Liver (tissue), 8 donors: ENCODE measurements at regions not wholly inside any gene's neighbourhood (a gene's known extent, or its start where the extent isn't known, plus 50 kb on each side); places are given as distances from the start of the nearest gene placed in this dataset.

Experiments
- DNase-seq: peaks from one replicate; pipeline ENCODE4 v3.0.0-alpha.2; 2017; ENCODE audit warnings: low spot score
- H3K27ac ChIP-seq, 2 donors: one replicate each; pipeline ENCODE4 v1.7.0; 2013; ENCODE audit warnings: inconsistent platforms in 2 of 2, low read length in 2 of 2, control low read depth in 1 of 2, low read depth in 1 of 2, mild to moderate bottlenecking in 1 of 2
- H3K27me3 ChIP-seq, 4 donors: one replicate each; pipeline versions ENCODE4 v1.6.1 to v1.7.0; 2013; ENCODE audit warnings: low read length in 3 of 4, inconsistent platforms in 1 of 4, mild to moderate bottlenecking in 1 of 4, moderate library complexity in 1 of 4; ENCODE audit not compliant: control insufficient read depth in 4 of 4, insufficient read depth in 4 of 4
- H3K36me3 ChIP-seq, 4 donors: one replicate each; pipeline versions ENCODE4 v1.6.1 to v1.7.0; 2013; ENCODE audit warnings: low read length in 3 of 4, mild to moderate bottlenecking in 3 of 4, low read depth in 1 of 4, moderate library complexity in 1 of 4; ENCODE audit not compliant: control insufficient read depth in 4 of 4, insufficient read depth in 3 of 4
- H3K4me1 ChIP-seq, 4 donors: one replicate each; pipeline versions ENCODE4 v1.6.1 to v1.7.0; 2013; ENCODE audit warnings: low read length in 3 of 4, mild to moderate bottlenecking in 3 of 4, moderate library complexity in 1 of 4; ENCODE audit not compliant: control insufficient read depth in 4 of 4, insufficient read depth in 4 of 4
- H3K4me3 ChIP-seq, 3 donors: one replicate each; pipeline versions ENCODE4 v1.6.1 to v1.7.0; 2013; ENCODE audit warnings: low read length in 3 of 3, control low read depth in 1 of 3, low read depth in 1 of 3, mild to moderate bottlenecking in 1 of 3
- H3K9ac ChIP-seq, 2 donors: one replicate each; pipeline ENCODE4 v1.7.0; 2013; ENCODE audit warnings: low read length in 2 of 2, mild to moderate bottlenecking in 2 of 2, moderate library complexity in 2 of 2, control low read depth in 1 of 2, low read depth in 1 of 2
- H3K9me3 ChIP-seq, 4 donors: one replicate each; pipeline versions ENCODE4 v1.6.1 to v1.7.0; 2013; ENCODE audit warnings: low read length in 3 of 4; ENCODE audit not compliant: control insufficient read depth in 4 of 4
- ATF3 ChIP-seq: IDR thresholded peaks from 2 replicates; pipeline ENCODE4 v1.6.1; 2016; ENCODE audit warnings: antibody characterized with exemption
- CTCF ChIP-seq: fragments of 150-350 bp; IDR thresholded peaks from 2 replicates; pipeline ENCODE4 v1.5.1; 2017; ENCODE audit warnings: improper control_type of control experiment, low read depth, low read length; ENCODE audit not compliant: missing input control
- EGR1 ChIP-seq, 2 donors: IDR thresholded peaks; 2 replicates each; pipeline ENCODE4 v1.6.1; 2016 to 2018; ENCODE audit warnings: antibody characterized with exemption in 2 of 2, low read depth in 2 of 2
- GABPA ChIP-seq, 2 donors: IDR thresholded peaks in 1 of 2; conservative IDR thresholded peaks in 1 of 2; 2 replicates each; pipeline ENCODE4 v1.6.1; 2016; ENCODE audit warnings: antibody characterized with exemption in 2 of 2, mild to moderate bottlenecking in 1 of 2, moderate library complexity in 1 of 2
- HNF4A ChIP-seq, 2 donors: conservative IDR thresholded peaks; 2 replicates each; pipeline ENCODE4 v1.6.1; 2016; ENCODE audit warnings: antibody characterized with exemption in 2 of 2, mild to moderate bottlenecking in 2 of 2
- HNF4G ChIP-seq: IDR thresholded peaks from 2 replicates; pipeline ENCODE4 v1.6.1; 2016; ENCODE audit warnings: antibody characterized with exemption
- JUND ChIP-seq, 2 donors: IDR thresholded peaks; 2 replicates each; pipeline ENCODE4 v1.6.1; 2016; ENCODE audit warnings: antibody characterized with exemption in 2 of 2
- MAX ChIP-seq: IDR thresholded peaks from 2 replicates; pipeline ENCODE4 v1.6.1; 2016; ENCODE audit warnings: antibody characterized with exemption
- NR2F2 ChIP-seq: IDR thresholded peaks from 2 replicates; pipeline ENCODE4 v1.6.1; 2016; ENCODE audit warnings: antibody characterized with exemption
- RAD21 ChIP-seq, 2 donors: IDR thresholded peaks; 2 replicates each; pipeline ENCODE4 v1.6.1; 2016; ENCODE audit warnings: antibody characterized with exemption in 2 of 2, mild to moderate bottlenecking in 2 of 2
- REST ChIP-seq: IDR thresholded peaks from 2 replicates; pipeline ENCODE4 v1.6.1; 2016; ENCODE audit warnings: antibody characterized with exemption, mild to moderate bottlenecking
- SP1 ChIP-seq: IDR thresholded peaks from 2 replicates; pipeline ENCODE4 v1.6.1; 2018; ENCODE audit warnings: antibody characterized with exemption, mild to moderate bottlenecking
- TAF1 ChIP-seq: conservative IDR thresholded peaks from 2 replicates; pipeline ENCODE4 v1.6.1; 2016; ENCODE audit warnings: antibody characterized with exemption, mild to moderate bottlenecking
- YY1 ChIP-seq: IDR thresholded peaks from 2 replicates; pipeline ENCODE4 v1.6.1; 2016; ENCODE audit warnings: antibody characterized with exemption, mild to moderate bottlenecking
- ZBTB33 ChIP-seq: IDR thresholded peaks from 2 replicates; pipeline ENCODE4 v1.6.1; 2016; ENCODE audit warnings: antibody characterized with exemption
- WGBS: extraction: QIAGEN DNeasy Blood & Tissue Kit; methylation state at CpG from one replicate; pipeline ENCODE4 v1.1.7; 2013; 5-methylcytosine and 5-hydroxymethylcytosine counted together
- donor health status: healthy.
- donor health status: healthy.
- donor health status: healthy.
- donor health status: healthy.
- donor health status: healthy.

GRCh38 chr12:97293541-97293940 is 169.1 kb upstream of the RMST start:
- no peak for TF ChIP-seq TAF1
- TF ChIP-seq EGR1 (IDR thresholded peaks at IDR 0.05; ENCODE audit: low read depth in 2 of 2) = no peak
- TF ChIP-seq JUND (IDR thresholded peaks at IDR 0.05) = no peak
- TF ChIP-seq HNF4A (conservative IDR thresholded peaks at IDR 0.05) = no peak
- no peak for TF ChIP-seq GABPA (IDR thresholded peaks at IDR 0.05 in 1 of 2, conservative IDR thresholded peaks at IDR 0.05 in 1 of 2)
- TF ChIP-seq RAD21 (IDR thresholded peaks at IDR 0.05) = no peak
- no peak for TF ChIP-seq REST
- no peak for TF ChIP-seq HNF4G
- TF ChIP-seq SP1 = no peak
- TF ChIP-seq ATF3 = no peak
- TF ChIP-seq MAX = no peak
- Histone ChIP-seq H3K27ac (no peak overlapping the region), H3K36me3 (no peaks in the 10 kb centered on the region), H3K9me3 (peaks cover 0 to 9% (median 2%) of the 10 kb centered on the region in 4 donors), H3K9ac (no peak overlapping the region), H3K4me3 (no peak overlapping the region), H3K4me1 (no peaks in the 10 kb centered on the region), H3K27me3 (no peaks in the 10 kb centered on the region)
- DNase-seq = no peak
- 92% methylated on average over 1 of the region's 1 CpG for WGBS

GRCh38 chr12:97299847-97300246 is 162.8 kb upstream of the RMST start:
- Histone ChIP-seq H3K27me3 (no peaks in the 10 kb centered on the region), H3K27ac (no peak overlapping the region), H3K4me1 (no peaks in the 10 kb centered on the region), H3K36me3 (no peaks in the 10 kb centered on the region), H3K4me3 (no peak overlapping the region), H3K9ac (no peak overlapping the region), H3K9me3 (peaks cover 0 to 9% (median 2%) of the 10 kb centered on the region in 4 donors)
- TF ChIP-seq SP1 = no peak
- TF ChIP-seq ZBTB33 = no peak
- TF ChIP-seq ATF3 = no peak
- 33% methylated on average over 5 of the region's 5 CpGs for WGBS
- DNase-seq = no peak

GRCh38 chr12:97300431-97300830 is 162.2 kb upstream of the RMST start:
- no peaks in the 10 kb centered on the region for H3K27me3 ChIP-seq
- TF ChIP-seq NR2F2 (no peak), JUND (IDR thresholded peaks at IDR 0.05) (no peak), YY1 (no peak), CTCF (no peak), TAF1 (no peak), HNF4G (no peak), ZBTB33 (no peak), HNF4A (conservative IDR thresholded peaks at IDR 0.05) (no peak)

More at GRCh38 chr12:97300431-97300830, 162.2 kb upstream of the RMST start:
- Histone ChIP-seq H3K4me1 (no peaks in the 10 kb centered on the region), H3K36me3 (no peaks in the 10 kb centered on the region), H3K9me3 (peaks cover 0 to 5% (median 2%) of the 10 kb centered on the region in 4 donors), H3K4me3 (no peak overlapping the region), H3K9ac (no peak overlapping the region), H3K27ac (no peak overlapping the region)
- no peak for DNase-seq
- 75% methylated on average over 5 of the region's 5 CpGs for WGBS
